ENCODE measurements at regions not wholly inside any gene's neighbourhood (a gene's known extent, or its start where the extent isn't known, plus 50 kb on each side); places are given as distances from the start of the nearest gene placed in this dataset.

DNA sequence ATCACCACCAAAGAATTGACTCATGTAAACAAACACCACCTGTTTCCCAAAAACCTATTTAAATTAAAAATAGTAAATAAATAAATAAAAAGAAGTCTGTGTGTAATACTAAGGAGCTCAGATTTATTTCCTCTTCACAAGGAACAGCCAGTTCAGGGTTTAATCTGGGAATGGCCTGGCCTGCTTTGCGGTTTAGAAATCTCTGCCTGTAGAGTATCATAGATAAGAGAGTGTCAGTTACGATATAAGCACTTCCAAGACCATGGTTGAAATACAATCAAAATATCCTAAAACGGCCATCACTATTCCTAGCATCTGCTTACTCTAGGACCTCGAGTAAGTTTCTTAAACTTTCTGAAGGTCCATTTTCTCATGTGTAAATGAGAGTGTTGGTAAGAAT, 274.4 kb downstream of the PLPP3 start:
- no peak for DNase-seq

DNA sequence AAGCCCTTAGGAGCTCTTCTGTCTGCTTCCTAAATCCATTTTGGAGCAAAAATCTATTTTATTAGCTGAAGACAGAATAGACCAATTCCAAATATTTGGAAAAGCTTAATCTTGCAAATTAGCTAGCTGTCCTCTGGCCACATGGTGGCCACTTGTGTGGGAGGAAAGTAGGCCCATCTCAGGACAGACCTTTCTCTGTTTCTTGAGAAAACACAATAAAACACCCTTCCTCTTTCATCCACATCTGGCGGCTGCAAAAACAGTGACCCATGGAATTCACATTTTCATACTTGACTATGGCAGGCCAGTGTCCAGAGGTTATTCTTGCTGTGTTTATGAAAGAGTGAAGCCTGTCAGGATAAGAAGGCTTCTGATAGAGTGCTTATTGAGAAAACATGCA, 275.6 kb downstream of the PLPP3 start:
- DNase-seq: no peak

DNA sequence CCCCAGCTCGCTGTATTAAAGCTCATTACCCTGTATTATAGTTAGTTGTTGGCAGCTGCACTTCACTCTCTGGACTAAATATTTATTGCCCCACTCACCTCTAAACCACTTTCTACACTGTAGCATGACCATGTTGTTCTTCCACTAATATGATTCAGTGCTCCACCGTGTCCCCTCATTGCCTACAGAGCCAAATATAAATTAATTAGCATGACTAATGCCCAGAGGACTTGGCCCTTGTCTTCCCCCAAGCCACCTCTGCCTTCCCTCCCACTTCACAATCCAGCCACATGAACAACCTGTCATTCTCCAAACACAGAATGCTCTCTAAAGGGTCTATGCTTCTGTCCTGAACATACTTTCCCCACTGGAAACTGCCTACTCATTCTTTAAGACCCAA, 276.5 kb downstream of the PLPP3 start:
- no peak for DNase-seq

DNA sequence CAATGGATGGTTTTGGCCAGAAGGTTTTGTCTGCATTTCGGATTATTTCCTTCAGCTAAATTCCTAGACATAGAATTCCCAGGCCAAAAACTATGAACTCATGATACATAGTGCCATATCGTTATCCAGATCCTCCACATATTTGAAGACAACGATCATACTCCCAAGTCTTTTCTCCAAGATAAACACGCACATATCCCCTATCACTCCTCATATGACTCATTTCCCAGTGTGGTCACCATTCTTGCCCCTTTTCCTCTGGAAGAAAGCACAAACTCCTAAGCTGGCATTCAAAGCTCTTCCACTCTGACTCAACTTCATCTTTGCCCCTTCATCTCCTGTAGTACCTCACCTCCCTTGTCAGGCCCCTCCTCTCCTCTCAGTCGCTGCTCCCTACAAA, 277.6 kb downstream of the PLPP3 start:
- DNase-seq: no peak

DNA sequence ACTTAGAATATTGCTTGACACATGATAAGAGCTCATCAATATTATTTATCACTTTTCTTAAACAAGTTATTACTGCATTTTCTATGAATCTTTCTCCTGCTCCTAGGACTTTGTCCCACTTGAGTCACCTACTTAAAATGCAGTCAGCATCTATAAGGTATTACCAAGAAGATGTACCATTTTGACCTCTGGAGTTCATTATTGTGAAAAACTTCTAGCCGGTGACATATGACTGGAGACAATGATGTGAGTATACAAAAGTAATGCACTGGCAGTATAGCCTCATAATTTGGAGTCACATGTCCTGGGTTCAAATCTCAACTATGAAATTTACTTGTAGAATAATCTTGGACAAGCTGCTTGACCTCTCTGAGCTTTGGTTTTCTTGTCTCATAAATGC, 278.5 kb downstream of the PLPP3 start:
- no peak for DNase-seq

DNA sequence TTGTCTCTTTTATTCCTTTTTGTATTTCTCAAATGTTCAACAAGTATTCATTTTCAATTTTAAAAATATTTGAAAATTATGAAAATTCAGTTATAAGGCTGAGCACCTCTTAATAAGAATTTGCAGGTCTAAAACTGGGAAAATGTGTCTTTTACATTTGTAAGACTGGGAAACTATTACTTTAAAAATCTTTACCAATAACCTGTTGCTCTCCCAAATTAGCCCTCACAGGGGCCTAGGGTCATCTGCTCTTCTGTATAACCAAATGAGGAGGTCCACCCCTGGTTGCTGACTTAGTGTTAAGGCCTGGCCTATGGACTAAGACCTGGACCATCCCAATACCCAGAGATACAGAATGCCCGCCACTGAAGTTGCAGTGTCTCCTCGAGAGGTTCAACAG, 280.5 kb downstream of the PLPP3 start:
- DNase-seq: no peak

DNA sequence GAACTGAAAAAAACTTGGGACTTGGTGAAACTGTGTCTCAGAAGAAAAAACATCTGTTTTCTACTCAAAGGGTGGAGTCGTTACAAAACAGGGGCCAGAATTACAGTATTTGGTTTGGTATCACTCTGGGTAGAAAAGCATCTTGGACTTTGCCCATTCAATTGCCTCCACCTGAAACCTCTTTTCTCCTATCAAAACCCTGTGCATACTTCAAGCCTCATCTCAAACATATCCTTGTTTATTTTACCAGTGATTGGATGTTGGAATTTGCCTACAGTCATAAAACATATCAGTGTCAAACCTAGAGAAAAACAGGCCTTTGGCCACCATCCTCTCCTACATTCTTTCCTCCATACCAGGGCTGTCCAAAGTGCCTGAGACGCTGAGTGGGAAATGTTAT, 281.5 kb downstream of the PLPP3 start:
- no peak for DNase-seq

DNA sequence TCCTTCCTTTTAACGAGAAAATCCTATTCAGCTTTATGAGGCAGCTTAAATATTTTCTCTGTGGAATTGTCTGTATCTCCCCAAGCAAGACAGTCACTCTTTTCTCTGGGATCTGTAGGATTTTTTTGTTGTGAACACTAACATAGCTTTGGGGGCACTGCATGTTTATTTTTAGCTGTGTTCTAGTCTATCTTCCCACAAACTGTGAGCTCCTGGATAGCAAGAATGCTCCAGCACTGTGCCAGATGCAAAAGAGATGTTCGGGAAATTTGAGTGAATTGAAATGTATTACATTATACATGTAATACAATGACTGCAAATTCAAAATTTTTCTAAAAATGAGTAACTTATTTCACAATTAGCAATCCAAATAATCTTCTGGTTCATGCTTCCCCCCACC, 282.2 kb downstream of the PLPP3 start:
- DNase-seq: no peak

DNA sequence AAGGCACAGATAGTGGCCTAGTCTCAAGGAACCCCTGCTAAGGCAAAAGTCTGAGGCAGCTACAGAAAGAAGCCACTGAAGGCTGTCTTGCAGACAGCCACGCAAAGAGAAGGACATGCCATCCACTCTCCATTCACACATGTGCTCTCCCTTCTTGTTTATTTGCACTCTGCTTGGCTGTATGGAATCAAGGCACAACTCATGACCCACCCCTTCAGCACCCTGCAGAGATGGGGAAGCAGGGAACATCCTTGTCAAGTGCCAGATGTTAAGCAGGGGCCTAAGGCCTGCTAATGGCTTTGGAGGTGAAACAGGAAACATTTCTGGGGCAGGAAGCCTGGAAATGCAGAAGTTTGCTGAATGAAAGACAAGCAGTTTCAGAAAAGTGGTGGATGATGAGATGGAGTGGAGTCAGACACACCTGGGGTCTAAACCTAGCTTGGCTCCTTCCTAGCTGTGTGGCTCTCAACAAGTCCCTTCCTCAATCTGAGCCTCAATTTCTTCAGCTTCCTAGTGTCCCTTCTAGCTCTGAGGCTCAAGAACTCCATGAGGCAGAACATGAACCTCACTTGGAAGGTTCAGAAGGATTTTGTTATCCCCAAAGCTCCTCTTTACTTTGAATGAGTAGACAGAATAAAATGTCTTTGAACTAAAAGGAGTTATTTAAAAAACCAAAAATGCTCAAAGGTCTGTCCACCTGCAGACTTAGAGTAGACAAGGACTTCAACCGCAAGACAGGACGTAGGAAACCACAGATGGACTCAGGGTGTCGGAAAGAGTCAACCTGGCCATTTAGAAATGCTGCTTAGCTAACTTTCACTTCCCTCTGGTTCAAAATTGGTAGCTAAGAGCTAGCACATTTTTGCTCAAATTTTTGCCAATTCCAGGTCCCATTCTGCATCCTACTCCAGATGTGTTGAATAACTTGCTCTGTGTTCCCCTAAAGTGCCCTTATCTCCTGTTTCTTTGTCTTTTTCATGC, 283.1 kb downstream of the PLPP3 start:
- no peak for DNase-seq

DNA sequence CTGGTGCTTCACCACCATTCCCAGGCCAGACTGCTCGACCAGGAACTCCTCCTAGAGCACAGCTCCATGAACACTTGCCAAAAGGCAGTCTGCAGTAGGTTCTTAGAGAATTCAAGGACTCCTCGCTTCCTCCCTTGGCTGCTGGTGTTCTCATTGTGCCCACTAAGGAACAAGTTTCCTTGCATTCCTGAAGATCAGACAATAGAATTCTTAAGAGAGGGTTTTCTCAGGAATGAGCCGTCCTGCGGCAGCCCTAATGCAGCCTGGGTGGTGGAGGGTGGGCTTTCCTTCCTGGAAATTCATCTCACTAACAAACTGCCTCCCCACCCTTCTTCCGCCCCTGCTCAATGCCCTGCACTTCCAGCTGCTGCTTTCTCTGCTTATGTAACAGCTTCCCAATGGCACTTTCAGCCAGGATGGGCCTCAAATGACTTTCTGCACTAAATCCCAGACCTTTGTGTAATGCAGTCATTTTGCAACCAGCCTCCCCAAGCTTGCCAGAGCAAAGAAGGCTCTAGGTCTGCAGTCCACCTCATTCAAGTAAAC, 287.9 kb downstream of the PLPP3 start:
- DNase-seq: no peak

DNA sequence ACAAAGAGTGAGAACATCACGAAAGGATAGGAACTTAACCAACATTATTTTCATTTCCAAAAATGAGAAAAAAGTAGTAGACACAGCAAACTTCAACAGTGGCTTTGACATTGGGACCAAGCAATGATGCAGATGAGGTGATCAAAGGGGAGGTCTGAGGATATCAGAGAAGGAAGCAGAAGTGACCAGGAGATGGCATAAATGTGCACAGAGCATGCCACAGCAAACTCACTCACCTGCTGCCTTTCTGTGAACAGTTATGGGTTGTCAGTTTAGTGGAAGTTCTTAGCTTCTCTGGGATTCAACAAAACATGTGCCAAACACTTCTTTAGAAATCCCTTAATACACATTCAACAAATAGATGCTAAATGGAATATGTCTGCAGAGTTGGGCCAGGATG, 290.1 kb downstream of the PLPP3 start:
- DNase-seq: no peak

DNA sequence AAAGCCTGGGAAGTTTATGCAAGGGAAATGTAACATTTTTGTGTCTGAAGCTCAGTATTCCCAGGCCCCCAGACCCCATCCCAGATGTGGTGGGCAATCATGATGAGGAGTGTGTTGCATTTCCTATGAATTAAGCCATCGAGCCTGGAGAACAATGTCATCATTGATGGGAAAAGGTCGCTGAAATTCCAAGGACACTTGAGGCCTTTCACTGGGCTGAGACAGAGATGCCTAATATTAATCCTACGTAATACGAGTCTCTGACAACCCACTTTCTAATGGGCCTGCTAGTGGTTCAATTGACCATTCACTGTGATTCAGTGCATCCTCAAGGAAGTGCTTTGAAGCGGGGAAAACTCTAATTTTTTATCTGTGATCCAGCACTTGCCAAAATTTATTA, 291.6 kb downstream of the PLPP3 start:
- no peak for DNase-seq

DNA sequence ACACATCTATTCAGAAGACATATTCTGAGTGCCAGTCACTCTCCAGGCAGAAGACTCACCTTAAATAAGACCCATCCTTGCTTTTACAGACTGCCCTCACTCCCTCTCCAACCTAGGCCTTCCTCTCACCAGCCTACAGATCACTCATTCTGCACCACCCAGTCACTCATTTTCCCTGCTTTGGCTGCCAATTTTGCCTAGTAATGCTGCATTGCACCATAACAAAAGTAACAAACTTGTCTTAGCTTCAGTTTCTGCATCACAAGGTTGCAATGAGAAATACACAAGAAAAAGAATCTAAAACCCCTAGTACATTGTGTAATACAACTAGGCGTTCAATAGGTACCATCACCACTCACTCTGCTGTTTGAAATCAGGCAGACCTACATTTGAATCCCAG, 292.4 kb downstream of the PLPP3 start:
- DNase-seq: no peak

DNA sequence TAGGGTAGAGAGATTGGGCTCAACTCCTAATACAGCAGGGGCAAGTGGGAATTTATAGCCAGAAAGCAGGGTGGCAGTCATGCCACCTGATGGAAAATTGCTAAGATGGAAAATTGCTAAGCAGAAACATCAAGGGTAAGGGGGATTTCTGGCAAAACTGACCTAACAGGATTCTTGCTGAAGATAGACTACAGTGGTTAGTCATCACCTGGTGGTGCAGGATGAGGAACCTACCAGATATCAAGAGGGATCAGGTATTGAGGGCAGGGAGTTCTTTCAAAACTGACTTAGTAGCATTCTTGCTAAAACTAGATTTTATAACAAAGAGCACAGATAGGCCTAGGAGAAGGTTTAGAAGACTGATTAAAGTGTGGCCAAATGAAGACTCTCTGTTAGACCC, 292.9 kb downstream of the PLPP3 start:
- no peak for DNase-seq

DNA sequence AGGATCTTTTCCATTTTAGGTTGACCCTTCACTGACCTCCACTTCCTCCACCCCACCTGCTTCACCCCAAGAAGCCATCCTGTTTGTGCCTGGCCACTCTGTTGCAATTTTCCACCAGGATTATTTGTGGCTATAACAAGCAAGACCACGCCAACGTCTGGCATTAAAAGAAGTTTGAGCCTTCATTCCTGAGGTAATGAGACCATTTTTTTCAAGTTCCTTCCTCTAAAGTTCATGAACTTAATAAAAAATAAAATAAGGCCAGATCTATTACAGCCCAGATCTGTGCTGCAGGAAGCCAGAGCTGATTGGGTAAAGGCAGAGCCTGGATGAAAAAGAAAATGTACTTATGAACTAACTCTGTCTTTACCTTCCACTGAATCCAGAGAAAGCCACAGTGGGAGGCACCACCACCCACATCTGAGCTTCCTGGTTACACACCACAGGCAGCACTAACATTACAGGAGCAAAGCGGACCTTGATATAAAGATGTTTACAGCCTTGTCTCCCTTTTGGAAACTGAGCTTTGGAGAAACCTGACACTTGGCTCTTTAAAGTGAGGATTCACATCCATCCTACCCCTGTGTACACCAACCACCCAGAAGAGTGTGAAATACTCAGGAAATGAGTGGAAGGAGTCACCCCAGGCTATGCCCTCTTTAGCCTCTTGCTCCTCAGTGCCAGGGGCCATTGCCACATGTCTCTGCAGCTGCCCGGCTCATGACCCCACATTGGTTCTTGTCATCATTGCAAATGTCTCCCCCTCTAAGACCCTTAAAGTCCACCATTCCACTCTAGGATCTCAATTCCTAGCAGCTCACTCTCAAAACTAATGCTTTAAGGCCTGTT, 293.6 kb downstream of the PLPP3 start:
- no peak for DNase-seq

DNA sequence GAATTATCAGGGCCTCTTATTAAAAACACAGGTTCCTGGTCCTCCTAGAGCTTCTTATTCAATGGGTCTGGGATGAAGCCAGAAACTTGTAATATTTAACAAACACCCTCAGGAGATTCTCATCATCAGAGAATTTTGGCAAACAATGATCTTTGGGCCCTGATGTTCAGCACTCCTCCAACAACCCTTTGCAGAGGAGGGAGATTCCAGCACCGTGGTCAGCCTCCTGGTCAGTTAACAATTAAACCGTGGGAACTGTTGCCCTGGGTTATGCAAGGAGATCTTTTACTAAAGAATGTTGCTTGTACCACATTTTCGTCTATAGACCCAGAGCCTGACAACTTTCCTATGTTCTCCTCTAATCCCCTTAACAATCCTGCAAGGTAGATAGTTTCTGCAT, 294.4 kb downstream of the PLPP3 start:
- DNase-seq: no peak

DNA sequence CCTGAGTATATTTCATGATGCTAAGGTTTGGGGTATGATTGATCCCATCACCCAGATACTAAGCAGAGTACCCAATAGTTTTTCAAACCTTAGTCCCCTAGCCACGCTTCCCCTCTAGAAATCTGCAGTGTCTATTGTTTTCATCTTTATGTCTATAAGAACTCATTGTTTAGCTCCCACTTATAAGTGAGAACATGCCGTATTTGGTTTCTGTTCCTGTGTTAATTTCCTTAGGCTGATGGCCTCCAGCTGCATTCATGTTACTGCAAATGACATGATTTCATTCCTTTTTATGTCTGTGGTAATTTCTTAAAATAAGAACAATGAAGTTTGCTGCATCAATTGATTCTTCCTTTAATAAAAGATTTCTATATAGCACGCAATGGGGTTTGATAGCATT, 301.3 kb downstream of the PLPP3 start:
- DNase-seq: no peak

DNA sequence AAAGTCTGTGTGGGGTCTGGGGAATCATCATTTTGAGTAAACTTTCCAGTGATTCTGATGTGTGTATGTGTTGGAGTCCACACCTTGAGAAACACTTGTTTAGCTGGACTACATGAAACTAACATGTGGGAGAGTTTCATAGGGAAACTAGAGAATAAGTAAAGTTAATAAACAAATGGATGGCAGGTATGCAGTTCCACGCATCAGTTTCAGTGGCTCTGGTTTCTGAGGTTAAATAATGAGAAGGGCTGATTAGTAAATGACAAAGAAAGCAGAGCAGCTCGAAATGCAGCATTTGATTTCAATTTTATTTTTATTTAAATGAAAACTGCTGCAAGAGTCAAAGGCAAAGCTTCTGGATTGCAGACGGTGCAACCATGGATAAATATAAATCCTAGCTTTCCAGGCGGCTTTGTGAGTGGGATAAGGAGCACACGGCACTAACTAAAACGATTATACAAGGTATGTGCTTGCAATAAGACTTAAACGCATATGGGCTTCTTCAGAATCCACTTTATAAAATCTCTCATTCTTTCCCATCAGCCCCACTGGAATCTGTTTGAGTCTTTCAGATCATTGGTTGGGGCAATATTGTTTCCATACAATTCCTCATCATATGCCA, 310.7 kb downstream of the PLPP3 start:
- DNase-seq: no peak

DNA sequence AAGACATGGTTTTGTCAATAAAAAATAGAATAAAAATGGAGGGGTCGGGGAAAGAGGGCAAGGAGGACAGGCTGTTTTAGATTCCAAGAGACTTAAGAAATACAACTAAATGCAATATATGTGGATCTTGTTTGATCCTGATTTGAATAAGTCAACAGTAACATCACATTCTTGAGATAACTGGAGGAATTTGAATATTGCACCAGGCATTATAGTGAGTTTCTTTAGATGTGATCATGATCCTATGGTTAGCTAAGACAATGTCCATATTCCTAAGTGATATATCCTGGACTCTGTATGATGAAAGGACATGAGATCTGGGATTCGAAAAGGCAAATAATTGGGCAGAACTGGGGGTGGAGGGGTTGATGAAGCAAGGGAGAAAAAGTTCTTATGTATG, 311.8 kb downstream of the PLPP3 start:
- no peak for DNase-seq

DNA sequence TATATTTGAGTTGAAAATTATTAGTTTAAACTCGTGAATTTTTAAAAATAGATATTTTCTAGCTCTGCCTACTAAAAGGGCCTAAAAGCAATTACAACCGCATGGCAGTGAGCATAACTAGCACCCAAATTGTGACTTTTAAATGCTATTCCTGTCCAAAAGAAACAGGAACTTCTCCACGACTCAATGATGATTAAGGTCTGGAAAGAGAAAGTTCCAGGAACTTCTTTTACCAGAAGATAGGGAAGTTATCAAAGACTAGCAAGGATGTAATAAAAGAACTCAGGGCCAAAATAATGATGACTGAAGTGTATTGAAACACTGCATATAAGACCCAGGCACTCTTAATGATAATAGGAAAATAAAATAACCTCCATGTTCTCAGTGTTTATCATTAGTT, 313.0 kb downstream of the PLPP3 start:
- no peak for DNase-seq

DNA sequence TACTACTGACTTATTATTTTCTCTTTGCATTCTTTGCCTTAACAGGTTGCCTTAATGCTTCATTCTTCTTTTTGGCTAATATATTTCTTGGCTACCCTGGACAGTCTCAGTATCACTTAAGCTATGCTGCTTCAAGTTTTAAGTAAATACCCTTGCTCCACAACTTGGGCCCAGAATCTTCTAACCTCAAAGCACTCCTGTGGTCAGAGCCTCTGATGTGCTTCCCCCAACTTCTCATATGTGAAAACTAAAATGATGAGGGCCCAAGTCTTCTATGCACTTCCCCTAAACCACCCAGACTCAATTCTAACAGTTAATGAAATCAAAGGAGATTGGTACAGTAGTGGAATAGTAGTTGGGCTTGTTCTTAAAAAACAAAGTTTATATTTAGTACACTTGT, 314.1 kb downstream of the PLPP3 start:
- no peak for DNase-seq

DNA sequence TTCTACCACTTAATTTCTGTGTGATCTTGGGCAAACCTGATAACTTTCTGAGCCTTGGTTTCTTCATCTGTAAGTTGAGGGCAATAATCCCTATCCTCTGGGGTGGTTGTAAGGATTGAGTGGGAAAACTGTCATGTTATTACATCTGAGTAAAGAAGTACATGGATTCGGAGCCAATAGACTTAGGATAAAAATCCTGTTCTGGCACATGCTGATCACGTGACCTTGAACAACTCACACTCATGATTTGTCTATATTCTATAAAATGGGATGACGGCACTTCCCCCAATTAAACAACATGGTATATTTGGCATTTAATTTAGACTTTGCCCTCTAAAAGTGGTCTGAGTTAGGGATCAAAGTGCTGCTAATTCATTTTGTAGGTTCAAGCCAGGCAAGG, 315.5 kb downstream of the PLPP3 start:
- no peak for DNase-seq

DNA sequence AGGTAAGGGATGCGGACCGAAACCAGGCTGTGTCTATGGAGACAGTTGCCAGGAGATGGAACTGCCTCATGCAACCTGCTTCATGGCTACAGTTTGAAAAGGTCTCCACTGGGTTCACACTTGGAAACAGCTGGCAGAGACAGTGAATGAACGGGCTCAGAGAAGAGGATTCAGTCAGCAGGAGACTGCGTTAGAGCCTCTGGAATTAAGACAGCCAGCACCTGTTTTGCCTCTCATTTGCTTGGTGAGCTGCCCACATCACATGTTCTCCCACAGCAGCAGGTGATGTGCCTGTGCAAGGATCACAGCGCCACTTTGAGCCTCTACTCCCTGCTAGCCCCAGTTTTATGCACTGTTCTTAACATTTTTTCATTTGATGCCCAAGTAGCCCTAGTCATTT, 321.0 kb downstream of the PLPP3 start:
- no peak for DNase-seq
